ENCODE measurements at regions not wholly inside any gene's neighbourhood (a gene's known extent, or its start where the extent isn't known, plus 50 kb on each side); places are given as distances from the start of the nearest gene placed in this dataset.

DNA sequence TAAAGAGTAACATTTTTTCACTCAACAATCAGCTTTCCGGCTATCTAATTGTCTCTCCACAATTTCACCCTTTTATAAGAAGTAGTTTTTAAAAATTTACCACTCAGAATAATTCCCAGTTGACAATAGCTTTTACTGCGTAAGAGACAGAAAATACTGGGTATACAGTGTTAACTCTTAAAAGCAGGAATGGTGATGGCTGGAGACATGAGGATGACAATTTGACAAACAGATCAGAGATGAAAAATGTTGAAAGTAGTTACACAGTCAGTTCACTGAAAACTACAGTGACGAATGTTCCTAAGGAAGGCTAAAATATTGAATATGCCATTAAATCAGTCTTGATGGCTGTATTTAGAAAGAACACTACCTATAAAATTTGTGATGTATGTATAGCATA is 1146.8 kb upstream of the B3GALT2 start:
- TF ChIP-seq, protein P1, sequence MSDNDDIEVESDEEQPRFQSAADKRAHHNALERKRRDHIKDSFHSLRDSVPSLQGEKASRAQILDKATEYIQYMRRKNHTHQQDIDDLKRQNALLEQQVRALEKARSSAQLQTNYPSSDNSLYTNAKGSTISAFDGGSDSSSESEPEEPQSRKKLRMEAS (IDR thresholded peaks at IDR 0.05; ENCODE audit: insufficient read depth, insufficient read length): no peak
- no peak for TF ChIP-seq CTCF (IDR thresholded peaks at IDR 0.05; ENCODE audit: extremely low read depth in 1 of 2, insufficient read depth in 1 of 2, low read depth in 1 of 2, low read length in 2 of 2)
- no peak for TF ChIP-seq FOS (IDR thresholded peaks at IDR 0.05; ENCODE audit: borderline replicate concordance, insufficient read depth, low read length)
- TF ChIP-seq POLR2A (IDR thresholded peaks at IDR 0.05; ENCODE audit: low read depth, low read length): no peak
- no peak for TF ChIP-seq EZH2 (IDR thresholded peaks at IDR 0.05; ENCODE audit: borderline replicate concordance, low read depth, low read length, severe bottlenecking)
- TF ChIP-seq POLR2AphosphoS5 (IDR thresholded peaks at IDR 0.05; ENCODE audit: insufficient read depth, low read depth, low read length): no peak
- TF ChIP-seq JUN (IDR thresholded peaks at IDR 0.05; ENCODE audit: borderline replicate concordance, insufficient read depth, insufficient read length, low read depth): no peak
- TF ChIP-seq MYC (IDR thresholded peaks at IDR 0.05; ENCODE audit: low read depth, low read length): no peak
